HepG2 (cell line): ENCODE measurements at regions not wholly inside any gene's neighbourhood (a gene's known extent, or its start where the extent isn't known, plus 50 kb on each side); places are given as distances from the start of the nearest gene placed in this dataset.

Source experiments
- ATAC-seq: fragments of 200-7000 bp; cut with Tn5 transposase; 3 replicates; pipeline ENCODE4 v1.9.1; 2020; ENCODE audit warnings: mild to moderate bottlenecking, moderate library complexity
- BruUV-seq: library from RNA; stranded (reverse); fragments of 400-500 nt; replicated peaks from 2 replicates; lab custom pipeline; 2021; lab: Mats Ljungman, UMichigan
- CTCF ChIA-PET: fragments of 300-600 bp; formaldehyde crosslinking; extraction: SDS; loops from one replicate; lab custom pipeline; 2021; ENCODE audit warnings: low total read pairs, inconsistent platforms, low intra/inter-chr PET ratio; lab: Yijun Ruan, JAX
- POLR2A ChIA-PET: fragments of 350-600 bp; sonication (Branson Sonifier 250); formaldehyde crosslinking; loops from one replicate; lab custom pipeline; 2020; ENCODE audit warnings: antibody characterized with exemption, inconsistent platforms; lab: Yijun Ruan, JAX
- DNase-seq: peaks from one replicate; pipeline ENCODE4 v3.0.0-alpha.2; 2015; ENCODE audit warnings: low spot score
- FAIRE-seq: peaks from 3 replicates; lab custom pipeline; 2011; peaks lifted over from hg19 to GRCh38; lab: Jason Lieb, UNC
- H2AFZ ChIP-seq: one replicate; pipeline ENCODE4 v1.6.1; 2011; ENCODE audit warnings: low read length, inconsistent platforms
- H3K27ac ChIP-seq: fragments of 300-600 bp; 3 replicates; pipeline ENCODE4 v1.8.0; 2011; ENCODE audit warnings: mixed run types, mild to moderate bottlenecking, mixed read lengths, low read length, inconsistent platforms; ENCODE audit not compliant: insufficient read depth; ENCODE audit errors: extremely low read length
- H3K27me3 ChIP-seq, 2 experiments: fragments of 200-600 bp in 1 of 2; 2 replicates in 1 of 2; 3 replicates in 1 of 2; pipeline versions ENCODE4 v1.6.0 to v1.8.0; 2011; ENCODE audit warnings: low read length in 2 of 2, mild to moderate bottlenecking in 2 of 2, moderate library complexity in 2 of 2, inconsistent platforms in 1 of 2; ENCODE audit not compliant: insufficient read depth in 2 of 2, control insufficient read depth in 1 of 2
- H3K36me3 ChIP-seq, 2 experiments: fragments of 200-600 bp in 1 of 2; replicated peaks in 1 of 2; 2 replicates in 1 of 2; 3 replicates in 1 of 2; pipeline versions ENCODE4 v1.5.1 to v1.8.0; 2011; ENCODE audit warnings: low read length in 2 of 2, inconsistent platforms in 1 of 2; ENCODE audit not compliant: insufficient read depth in 2 of 2, control insufficient read depth in 1 of 2
- H3K4me1 ChIP-seq: 2 replicates; pipeline ENCODE4 v1.5.1; 2012; ENCODE audit warnings: low read length, inconsistent platforms; ENCODE audit not compliant: insufficient read depth
- H3K4me2 ChIP-seq: 2 replicates; pipeline ENCODE4 v1.6.0; 2011; ENCODE audit warnings: low read depth, low read length, inconsistent platforms
- H3K4me3 ChIP-seq, 3 experiments: fragments of 200-600 bp in 1 of 3; sonication (generic), shearing (Covaris generic) in 1 of 3; replicated peaks in 1 of 3; 2 replicates each; pipeline ENCODE4 v1.5.1; 2011 to 2016; ENCODE audit warnings: low read length in 3 of 3, inconsistent platforms in 2 of 3, low read depth in 2 of 3, mild to moderate bottlenecking in 2 of 3, control low read depth in 1 of 3, mixed read lengths in 1 of 3; ENCODE audit not compliant: insufficient read depth in 1 of 3
- H3K79me2 ChIP-seq: one replicate; pipeline ENCODE4 v1.6.1; 2011; ENCODE audit warnings: low read length, inconsistent platforms; ENCODE audit not compliant: insufficient read depth
- H3K9ac ChIP-seq: 2 replicates; pipeline ENCODE4 v1.6.0; 2011; ENCODE audit warnings: mild to moderate bottlenecking, low read depth, low read length, inconsistent platforms; ENCODE audit not compliant: insufficient read depth
- H3K9me3 ChIP-seq: 2 replicates; pipeline ENCODE4 v1.5.1; 2012; ENCODE audit warnings: mild to moderate bottlenecking, low read length
- H4K20me1 ChIP-seq: 2 replicates; pipeline ENCODE4 v1.6.0; 2011; ENCODE audit warnings: inconsistent platforms, mild to moderate bottlenecking, low read length, moderate library complexity; ENCODE audit not compliant: insufficient read depth
- AKNA ChIP-seq: sonication (generic); formaldehyde crosslinking; IDR thresholded peaks from 2 replicates; pipeline ENCODE4 v1.4.0; 2020; ENCODE audit warnings: missing genetic modification reagents, borderline replicate concordance
- CHCHD3 ChIP-seq: sonication (generic); formaldehyde crosslinking; IDR thresholded peaks from 2 replicates; pipeline ENCODE4 v1.8.0; 2022; ENCODE audit warnings: mild to moderate bottlenecking, missing genetic modification reagents, moderate library complexity
- KDM3A ChIP-seq: IDR thresholded peaks from 2 replicates; pipeline ENCODE4 v1.6.1; 2018; ENCODE audit warnings: low read depth, missing compliant biosample characterization
- NR2F6 ChIP-seq, 2 experiments: IDR thresholded peaks; 2 replicates each; pipeline ENCODE4 v1.6.1; 2016; ENCODE audit warnings: antibody characterized with exemption in 1 of 2, mild to moderate bottlenecking in 1 of 2
- PRPF4 ChIP-seq: fragments of 200-400 bp; formaldehyde crosslinking; IDR thresholded peaks from 2 replicates; pipeline ENCODE4 v1.6.1; 2016; ENCODE audit warnings: low read length, low read depth; ENCODE audit not compliant: poor library complexity, severe bottlenecking
- SP140L ChIP-seq: sonication (generic); formaldehyde crosslinking; IDR thresholded peaks from 2 replicates; pipeline ENCODE4 v1.4.0; 2020; ENCODE audit warnings: missing genetic modification reagents, borderline replicate concordance
- ZNF800 ChIP-seq: sonication (generic); formaldehyde crosslinking; IDR thresholded peaks from 2 replicates; pipeline ENCODE4 v1.4.0; 2020; ENCODE audit warnings: missing genetic modification reagents
- in situ Hi-C: cut with HindIII; loops from 2 replicates; pipeline ENCODE4 v1.10.0; 2017; ENCODE audit warnings: low pct_unique_long_range_greater_than_20kb; ENCODE audit not compliant: extremely low pct_ligation_motif_present
- intact Hi-C: fragments of 100-400 bp; cut with micrococcal nuclease; formaldehyde crosslinking; loops from one replicate; pipeline ENCODE4 v1.10.0; 2022; ENCODE audit not compliant: unreplicated experiment

DNA sequence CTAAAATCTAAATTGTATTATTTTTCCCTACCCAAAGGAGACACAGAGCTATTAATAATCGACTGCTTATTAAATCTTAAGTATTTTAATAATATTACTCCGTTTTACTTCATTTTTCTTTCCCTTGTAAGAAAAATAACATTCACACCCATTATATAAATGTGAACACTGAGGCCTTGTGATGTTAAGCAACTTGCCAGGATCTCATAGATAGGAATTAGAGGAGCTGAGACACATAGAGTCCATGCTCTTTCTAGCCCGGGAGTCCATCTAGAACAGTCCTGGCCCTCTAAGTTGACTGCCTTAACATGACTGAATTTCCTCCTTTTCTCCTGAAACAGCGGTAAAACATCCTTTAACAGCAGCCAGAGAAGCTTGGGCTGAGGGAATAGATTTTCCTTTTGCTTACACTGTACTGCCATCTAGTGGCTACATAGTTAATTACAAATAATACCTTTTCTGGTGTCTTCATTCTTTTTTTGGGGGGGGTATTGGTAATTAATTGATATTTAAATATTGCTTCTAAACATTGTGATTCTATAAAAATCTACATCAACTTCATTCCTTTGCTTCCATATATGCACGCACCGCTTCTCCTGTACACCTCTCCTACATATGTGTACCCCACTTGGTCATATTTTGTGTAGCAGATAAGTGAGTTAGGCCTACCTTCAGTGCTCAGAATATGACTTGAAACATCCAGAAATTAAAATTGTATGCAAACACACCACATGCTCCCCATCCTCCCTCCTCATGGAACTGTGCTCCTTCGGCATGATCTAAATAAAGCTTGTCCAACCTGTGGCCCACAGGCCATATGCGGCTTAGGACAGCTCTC lies 125.8 kb upstream of the HNMT start (continued):
- TF ChIP-seq SP140L (CRISPR knock-in tag): no peak
- no peak for TF ChIP-seq NR2F6 (IDR thresholded peaks at IDR 0.05)
- TF ChIP-seq NR2F6 (CRISPR knock-in tag; IDR thresholded peaks at IDR 0.05): no peak
- no peak for TF ChIP-seq ZNF800 (CRISPR knock-in tag)
- no peak for TF ChIP-seq KDM3A

GRCh38 chr2:137842430-137842829 lies 121.8 kb upstream of the HNMT start:
- Histone ChIP-seq H2AFZ (no peak overlapping the region), H3K9ac (no peak overlapping the region)
- POLR2A ChIA-PET: no interaction called here
- TF ChIP-seq AKNA: no peak
- no peak for TF ChIP-seq CHCHD3 (CRISPR knock-in tag)
- TF ChIP-seq PRPF4: no peak
- TF ChIP-seq, all 625 proteins: peak for 0
- DNase-seq (no peak), FAIRE-seq (no peak), ATAC-seq (no peak)
- Histone ChIP-seq H3K79me2 (no peaks in the 10 kb centered on the region), H3K4me1 (no peaks in the 10 kb centered on the region), H4K20me1 (no peaks in the 10 kb centered on the region), H3K9me3 (peaks cover 3% of the 10 kb centered on the region; the same call in 1 of the 2 replicates), H3K27ac (no peak overlapping the region), H3K27me3 (no peaks in the 10 kb centered on the region; a peak in 1 of 5 replicates), H3K36me3 (no peaks in the 10 kb centered on the region), H3K4me2 (no peak overlapping the region), H3K4me3 (no peak overlapping the region)
- intact Hi-C loops (no loop called here), in situ Hi-C loops (no loop called here)
- BruUV-seq: no TSS peak
- CTCF ChIA-PET: no interaction called here
